CD14-positive monocyte (primary cell): ENCODE measurements at regions not wholly inside any gene's neighbourhood (a gene's known extent, or its start where the extent isn't known, plus 50 kb on each side); places are given as distances from the start of the nearest gene placed in this dataset.

Source experiments
- DNase-seq, 3 donors: peaks; one replicate each; pipeline ENCODE4 v3.0.0-alpha.2; 2011 to 2022
- H2AFZ ChIP-seq: 2 replicates; pipeline ENCODE4 v1.6.0; 2012; ENCODE audit warnings: mild to moderate bottlenecking, low read depth, low read length, inconsistent platforms; ENCODE audit not compliant: insufficient read depth, poor library complexity, severe bottlenecking
- H3K27ac ChIP-seq, 2 donors: 1 replicate in 1 of 2; 2 replicates in 1 of 2; pipeline ENCODE4 v1.5.1; 2012 to 2013; ENCODE audit warnings: low read length in 2 of 2, control low read depth in 1 of 2, inconsistent platforms in 1 of 2, low read depth in 1 of 2, mild to moderate bottlenecking in 1 of 2
- H3K27me3 ChIP-seq, 2 donors: one replicate each; pipeline versions ENCODE4 v1.6.0 to v1.6.1; 2011 to 2013; ENCODE audit warnings: low read length in 2 of 2; ENCODE audit not compliant: control insufficient read depth in 2 of 2, insufficient read depth in 2 of 2
- H3K36me3 ChIP-seq, 2 donors: replicated peaks in 1 of 2; 1 replicate in 1 of 2; 2 replicates in 1 of 2; pipeline versions ENCODE4 v1.5.1 to v1.6.1; 2012 to 2013; ENCODE audit warnings: low read length in 2 of 2, control low read depth in 1 of 2, inconsistent platforms in 1 of 2, mild to moderate bottlenecking in 1 of 2; ENCODE audit not compliant: insufficient read depth in 2 of 2, control insufficient read depth in 1 of 2
- H3K4me1 ChIP-seq, 2 donors: 1 replicate in 1 of 2; 2 replicates in 1 of 2; pipeline versions ENCODE4 v1.5.1 to v1.6.1; 2012 to 2013; ENCODE audit warnings: low read length in 2 of 2, control low read depth in 1 of 2, inconsistent platforms in 1 of 2, mild to moderate bottlenecking in 1 of 2, moderate library complexity in 1 of 2; ENCODE audit not compliant: insufficient read depth in 2 of 2, control insufficient read depth in 1 of 2
- H3K4me2 ChIP-seq: replicated peaks from 2 replicates; pipeline ENCODE3; 2012; ENCODE audit warnings: low read length, moderate library complexity, mild to moderate bottlenecking; ENCODE audit not compliant: poor library complexity, severe bottlenecking; ENCODE audit errors: extremely low read depth
- H3K4me3 ChIP-seq, 3 experiments: fragments of 200-600 bp in 1 of 3; sonication (generic) in 1 of 3; replicated peaks in 1 of 3; 1 replicate in 2 of 3; 2 replicates in 1 of 3; pipeline ENCODE4 v1.5.1; 2011 to 2013; ENCODE audit warnings: low read length in 3 of 3, mild to moderate bottlenecking in 3 of 3, control low read depth in 2 of 3, low read depth in 2 of 3, inconsistent platforms in 1 of 3, moderate library complexity in 1 of 3
- H3K79me2 ChIP-seq: 2 replicates; pipeline ENCODE4 v1.6.0; 2012; ENCODE audit warnings: mild to moderate bottlenecking, control low read depth, inconsistent platforms, low read length, moderate library complexity; ENCODE audit not compliant: insufficient read depth
- H3K9ac ChIP-seq: 2 replicates; pipeline ENCODE4 v1.6.0; 2017; ENCODE audit warnings: low read length, mild to moderate bottlenecking; ENCODE audit not compliant: insufficient read depth, poor library complexity, severe bottlenecking
- H3K9me3 ChIP-seq, 2 donors: replicated peaks in 1 of 2; 1 replicate in 1 of 2; 2 replicates in 1 of 2; pipeline versions ENCODE4 v1.5.1 to v1.6.1; 2012 to 2013; ENCODE audit warnings: low read length in 2 of 2, control low read depth in 1 of 2; ENCODE audit not compliant: control insufficient read depth in 1 of 2, insufficient read depth in 1 of 2
- H4K20me1 ChIP-seq: 2 replicates; pipeline ENCODE4 v1.6.0; 2012; ENCODE audit warnings: mild to moderate bottlenecking, low read length, control low read depth, moderate library complexity; ENCODE audit not compliant: insufficient read depth
- H3K27ac Mint-ChIP-seq, 7 donors: one replicate each; pipeline ENCODE4 v1.8.0; 2020; ENCODE audit warnings: mild to moderate bottlenecking in 7 of 7, mixed read lengths in 7 of 7, moderate library complexity in 6 of 7, inconsistent platforms in 2 of 7
- H3K27me3 Mint-ChIP-seq, 3 donors: one replicate each; pipeline ENCODE4 v1.8.0; 2021 to 2022; ENCODE audit warnings: low read depth in 3 of 3, mild to moderate bottlenecking in 3 of 3, mixed read lengths in 3 of 3, moderate library complexity in 3 of 3, inconsistent platforms in 1 of 3
- H3K36me3 Mint-ChIP-seq, 2 donors: one replicate each; pipeline ENCODE4 v1.8.0; 2020; ENCODE audit warnings: mixed read lengths in 2 of 2, inconsistent platforms in 1 of 2, mild to moderate bottlenecking in 1 of 2
- H3K4me1 Mint-ChIP-seq: one replicate; pipeline ENCODE4 v1.8.0; 2020; ENCODE audit warnings: mild to moderate bottlenecking, mixed read lengths
- H3K4me3 Mint-ChIP-seq, 2 donors: one replicate each; pipeline ENCODE4 v1.8.0; 2020; ENCODE audit warnings: mild to moderate bottlenecking in 2 of 2, mixed read lengths in 2 of 2, moderate library complexity in 1 of 2
- H3K9me3 Mint-ChIP-seq, 7 donors: one replicate each; pipeline ENCODE4 v1.8.0; 2020 to 2022; ENCODE audit warnings: mixed read lengths in 7 of 7, mild to moderate bottlenecking in 6 of 7, moderate library complexity in 6 of 7, inconsistent platforms in 2 of 7
- WGBS: methylation state at CpG from one replicate; pipeline ENCODE4 v1.1.5; 2013; ENCODE audit warnings: missing lambda C conversion rate; ENCODE audit not compliant: insufficient coverage; 5-methylcytosine and 5-hydroxymethylcytosine counted together
- intact Hi-C, 2 donors: fragments of 100-400 bp; cut with micrococcal nuclease; formaldehyde crosslinking; loops; one replicate each; pipeline versions ENCODE4 v1.15.0 to v1.15.1; 2023
- TF ChIP-seq, protein P1 (sequence below): fragments of 200-600 bp; IDR thresholded peaks from one replicate; pipeline ENCODE4 v1.8.0; 2022; ENCODE audit warnings: antibody characterized with exemption, mild to moderate bottlenecking

- Mint-ChIP-seq H3K9me3 (peaks cover 0 to 5% (median 1%) of the 10 kb centered on the region in 7 donors), H3K27me3 (no peaks in the 10 kb centered on the region), H3K36me3 (no peaks in the 10 kb centered on the region), H3K4me3 (no peak overlapping the region), H3K27ac (no peak overlapping the region), H3K4me1 (no peaks in the 10 kb centered on the region)
- Histone ChIP-seq H3K79me2 (no peaks in the 10 kb centered on the region), H3K36me3 (no peaks in the 10 kb centered on the region), H4K20me1 (no peaks in the 10 kb centered on the region), H3K9me3 (no peaks in the 10 kb centered on the region), H3K27me3 (no peaks in the 10 kb centered on the region), H2AFZ (no peak overlapping the region), H3K4me3 (no peak overlapping the region), H3K27ac (no peak overlapping the region), H3K4me2 (no peak overlapping the region), H3K4me1 (no peaks in the 10 kb centered on the region), H3K9ac (no peak overlapping the region)
- DNase-seq = no peak
- TF ChIP-seq, protein P1, sequence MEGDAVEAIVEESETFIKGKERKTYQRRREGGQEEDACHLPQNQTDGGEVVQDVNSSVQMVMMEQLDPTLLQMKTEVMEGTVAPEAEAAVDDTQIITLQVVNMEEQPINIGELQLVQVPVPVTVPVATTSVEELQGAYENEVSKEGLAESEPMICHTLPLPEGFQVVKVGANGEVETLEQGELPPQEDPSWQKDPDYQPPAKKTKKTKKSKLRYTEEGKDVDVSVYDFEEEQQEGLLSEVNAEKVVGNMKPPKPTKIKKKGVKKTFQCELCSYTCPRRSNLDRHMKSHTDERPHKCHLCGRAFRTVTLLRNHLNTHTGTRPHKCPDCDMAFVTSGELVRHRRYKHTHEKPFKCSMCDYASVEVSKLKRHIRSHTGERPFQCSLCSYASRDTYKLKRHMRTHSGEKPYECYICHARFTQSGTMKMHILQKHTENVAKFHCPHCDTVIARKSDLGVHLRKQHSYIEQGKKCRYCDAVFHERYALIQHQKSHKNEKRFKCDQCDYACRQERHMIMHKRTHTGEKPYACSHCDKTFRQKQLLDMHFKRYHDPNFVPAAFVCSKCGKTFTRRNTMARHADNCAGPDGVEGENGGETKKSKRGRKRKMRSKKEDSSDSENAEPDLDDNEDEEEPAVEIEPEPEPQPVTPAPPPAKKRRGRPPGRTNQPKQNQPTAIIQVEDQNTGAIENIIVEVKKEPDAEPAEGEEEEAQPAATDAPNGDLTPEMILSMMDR = no peak
- intact Hi-C loops = no loop called here
- no CpG with 5 or more reads among the region's 5 CpGs for WGBS
These were observed 104.0 kb upstream of the HMGN3 start for GRCh38 chr6:79338493-79338892.

GRCh38 chr6:79335133-79335674, 100.7 kb upstream of the HMGN3 start:
- no peaks in the 10 kb centered on the region for H3K79me2 ChIP-seq
- H3K27ac ChIP-seq = no peak overlapping the region
- no peaks in the 10 kb centered on the region for H3K4me1 ChIP-seq
- no peaks in the 10 kb centered on the region for H3K36me3 ChIP-seq
- no peak overlapping the region for H2AFZ ChIP-seq
- no peak overlapping the region for H3K4me2 ChIP-seq
- Mint-ChIP-seq H3K9me3 (peaks cover 0 to 5% (median 0%) of the 10 kb centered on the region in 7 donors), H3K4me3 (no peak overlapping the region), H3K27ac (no peak overlapping the region), H3K36me3 (no peaks in the 10 kb centered on the region), H3K27me3 (no peaks in the 10 kb centered on the region), H3K4me1 (no peaks in the 10 kb centered on the region)
- H3K9ac ChIP-seq = no peak overlapping the region
- no peak for DNase-seq
- TF ChIP-seq, protein P1 = no peak
- no peaks in the 10 kb centered on the region for H4K20me1 ChIP-seq
- no peaks in the 10 kb centered on the region for H3K9me3 ChIP-seq
- intact Hi-C loops = no loop called here
- H3K27me3 ChIP-seq = no peaks in the 10 kb centered on the region
- H3K4me3 ChIP-seq = no peak overlapping the region
- WGBS = no CpG with 5 or more reads among the region's 2 CpGs
